H1 (cell line): ENCODE measurements at regions not wholly inside any gene's neighbourhood (a gene's known extent, or its start where the extent isn't known, plus 50 kb on each side); places are given as distances from the start of the nearest gene placed in this dataset.

Experiments used
- CTCF ChIA-PET: fragments of 300-600 bp; sonication (Branson Sonifier 250); formaldehyde crosslinking; loops from one replicate; lab custom pipeline; 2021; ENCODE audit not compliant: partially characterized antibody; lab: Charles Lee
- POLR2A ChIA-PET: fragments of 300-600 bp; sonication (Branson Sonifier 250); formaldehyde crosslinking; loops from one replicate; lab custom pipeline; 2021; ENCODE audit warnings: inconsistent platforms; ENCODE audit not compliant: partially characterized antibody; lab: Charles Lee
- DNase-seq, 2 experiments: peaks; one replicate each; pipeline versions ENCODE4 v3.0.0 to v3.0.0-alpha.2; 2010 to 2022; ENCODE audit warnings: low spot score in 2 of 2, low read depth in 1 of 2, mixed read lengths in 1 of 2
- FAIRE-seq: peaks from 2 replicates; lab custom pipeline; 2011; peaks lifted over from hg19 to GRCh38; lab: Jason Lieb, UNC
- H2AFZ ChIP-seq: 2 replicates; pipeline ENCODE4 v1.8.1; 2012; ENCODE audit warnings: low read length, inconsistent platforms
- H2AK5ac ChIP-seq: 2 replicates; pipeline ENCODE4 v1.6.1; 2013; ENCODE audit warnings: low read depth, low read length
- H2BK120ac ChIP-seq: replicated peaks from 2 replicates; pipeline ENCODE3; 2013; ENCODE audit warnings: low read depth, low read length, inconsistent platforms
- H2BK12ac ChIP-seq: 2 replicates; pipeline ENCODE4 v1.6.1; 2013; ENCODE audit warnings: low read depth, low read length
- H2BK15ac ChIP-seq: 2 replicates; pipeline ENCODE4 v1.6.1; 2013; ENCODE audit warnings: low read length
- H2BK20ac ChIP-seq: 2 replicates; pipeline ENCODE4 v1.6.1; 2013; ENCODE audit warnings: low read length
- H2BK5ac ChIP-seq: 2 replicates; pipeline ENCODE4 v1.6.1; 2013; ENCODE audit warnings: low read depth, low read length
- H3K14ac ChIP-seq: 2 replicates; pipeline ENCODE4 v1.6.1; 2013; ENCODE audit warnings: inconsistent platforms; ENCODE audit not compliant: insufficient read length
- H3K18ac ChIP-seq: 2 replicates; pipeline ENCODE4 v1.6.1; 2013; ENCODE audit warnings: low read length; ENCODE audit errors: extremely low read depth
- H3K23ac ChIP-seq: 2 replicates; pipeline ENCODE4 v1.6.1; 2013; ENCODE audit warnings: inconsistent platforms; ENCODE audit not compliant: insufficient read length
- H3K23me2 ChIP-seq: 2 replicates; pipeline ENCODE4 v1.6.1; 2013; ENCODE audit warnings: low read depth, low read length
- H3K27ac ChIP-seq: 2 replicates; pipeline ENCODE4 v1.6.1; 2011; ENCODE audit warnings: low read depth, low read length, inconsistent platforms
- H3K27me3 ChIP-seq, 4 experiments: replicated peaks in 1 of 4; 1 replicate in 1 of 4; 2 replicates in 3 of 4; pipeline versions ENCODE4 v1.6.1 to v1.8.1; 2011 to 2013; ENCODE audit warnings: low read length in 3 of 4, mild to moderate bottlenecking in 3 of 4, inconsistent platforms in 2 of 4, mixed read lengths in 2 of 4, moderate library complexity in 1 of 4; ENCODE audit not compliant: control insufficient read depth in 3 of 4, insufficient read depth in 3 of 4; ENCODE audit errors: extremely low read depth in 1 of 4
- H3K36me3 ChIP-seq, 4 experiments: 2 replicates each; pipeline versions ENCODE4 v1.6.1 to v1.8.1; 2011 to 2013; ENCODE audit warnings: mild to moderate bottlenecking in 4 of 4, low read length in 3 of 4, moderate library complexity in 2 of 4, control low read depth in 1 of 4, inconsistent platforms in 1 of 4; ENCODE audit not compliant: insufficient read depth in 4 of 4, control insufficient read depth in 2 of 4
- H3K4ac ChIP-seq: replicated peaks from 2 replicates; pipeline ENCODE3; 2013; ENCODE audit warnings: low read length, low read depth, mixed read lengths, inconsistent platforms; ENCODE audit not compliant: insufficient read length
- H3K4me1 ChIP-seq, 4 experiments: replicated peaks in 1 of 4; 1 replicate in 1 of 4; 2 replicates in 3 of 4; pipeline versions ENCODE4 v1.6.1 to v1.8.1; 2011 to 2013; ENCODE audit warnings: low read length in 3 of 4, inconsistent platforms in 2 of 4, mixed read lengths in 1 of 4; ENCODE audit not compliant: insufficient read depth in 4 of 4, control insufficient read depth in 3 of 4
- H3K4me2 ChIP-seq, 2 experiments: 2 replicates each; pipeline versions ENCODE4 v1.6.1 to v1.8.1; 2011 to 2013; ENCODE audit warnings: low read depth in 2 of 2, low read length in 2 of 2, control low read depth in 1 of 2, inconsistent platforms in 1 of 2, mild to moderate bottlenecking in 1 of 2; ENCODE audit not compliant: insufficient read depth in 1 of 2
- H3K4me3 ChIP-seq, 4 experiments: fragments of 200-600, 300-600 bp in 1 of 4; sonication (generic), shearing (Covaris generic), sonication (Bioruptor Twin) in 1 of 4; 2 replicates each; pipeline versions ENCODE4 v1.5.1 to v1.8.1; 2011 to 2016; ENCODE audit warnings: low read length in 4 of 4, low read depth in 3 of 4, control low read depth in 2 of 4, inconsistent platforms in 2 of 4, mild to moderate bottlenecking in 2 of 4, mixed read lengths in 1 of 4, moderate library complexity in 1 of 4; ENCODE audit not compliant: insufficient read depth in 2 of 4; ENCODE audit errors: extremely low read depth in 1 of 4
- H3K56ac ChIP-seq: replicated peaks from 2 replicates; pipeline ENCODE3; 2013; ENCODE audit warnings: low read depth, mild to moderate bottlenecking, mixed read lengths, low read length, inconsistent platforms; ENCODE audit not compliant: insufficient read length
- H3K79me1 ChIP-seq: 2 replicates; pipeline ENCODE4 v1.6.1; 2013; ENCODE audit warnings: low read depth, low read length, control low read depth
- H3K79me2 ChIP-seq, 2 experiments: 2 replicates each; pipeline versions ENCODE4 v1.6.1 to v1.8.1; 2012 to 2013; ENCODE audit warnings: low read length in 2 of 2, mild to moderate bottlenecking in 2 of 2, inconsistent platforms in 1 of 2; ENCODE audit not compliant: insufficient read depth in 2 of 2, control insufficient read depth in 1 of 2
- H3K9ac ChIP-seq, 4 experiments: replicated peaks in 1 of 4; 1 replicate in 1 of 4; 2 replicates in 3 of 4; pipeline versions ENCODE4 v1.6.1 to v1.8.1; 2011 to 2013; ENCODE audit warnings: low read depth in 3 of 4, low read length in 3 of 4, control low read depth in 2 of 4, mild to moderate bottlenecking in 2 of 4, moderate library complexity in 2 of 4, inconsistent platforms in 1 of 4; ENCODE audit errors: extremely low read depth in 1 of 4
- H3K9me3 ChIP-seq, 2 experiments: 2 replicates each; pipeline versions ENCODE4 v1.6.1 to v1.8.1; 2012 to 2013; ENCODE audit warnings: mild to moderate bottlenecking in 2 of 2, moderate library complexity in 2 of 2, control low read depth in 1 of 2, inconsistent platforms in 1 of 2, low read depth in 1 of 2, low read length in 1 of 2, mixed read lengths in 1 of 2; ENCODE audit not compliant: insufficient read depth in 2 of 2
- H4K20me1 ChIP-seq, 2 experiments: replicated peaks in 1 of 2; 2 replicates each; pipeline versions ENCODE3 to v1.8.1; 2011 to 2013; ENCODE audit warnings: inconsistent platforms in 2 of 2, low read length in 2 of 2, mild to moderate bottlenecking in 1 of 2; ENCODE audit not compliant: insufficient read depth in 2 of 2, control insufficient read depth in 1 of 2
- H4K5ac ChIP-seq: 2 replicates; pipeline ENCODE4 v1.6.1; 2013; ENCODE audit warnings: low read length, low read depth, mixed read lengths, inconsistent platforms; ENCODE audit not compliant: insufficient read length
- H4K8ac ChIP-seq: 2 replicates; pipeline ENCODE4 v1.8.0; 2013; ENCODE audit warnings: mild to moderate bottlenecking, moderate library complexity, low read length, inconsistent platforms; ENCODE audit not compliant: insufficient read depth; ENCODE audit errors: extremely low read depth
- H4K91ac ChIP-seq: replicated peaks from 2 replicates; pipeline ENCODE3; 2013; ENCODE audit warnings: low read length, mixed read lengths, inconsistent platforms; ENCODE audit not compliant: insufficient read length
- BRCA1 ChIP-seq: IDR thresholded peaks from 2 replicates; pipeline ENCODE4 v1.6.1; 2012; ENCODE audit warnings: low read depth, low read length, improper control_type of control experiment
- CHD1 ChIP-seq: IDR thresholded peaks from 2 replicates; pipeline ENCODE4 v1.6.1; 2012; ENCODE audit warnings: low read depth, low read length, improper control_type of control experiment
- FOSL1 ChIP-seq: IDR thresholded peaks from 2 replicates; pipeline ENCODE4 v1.6.1; 2011; ENCODE audit warnings: mild to moderate bottlenecking, low read depth, low read length, moderate library complexity; ENCODE audit not compliant: insufficient read depth
- KDM4A ChIP-seq: IDR thresholded peaks from one replicate; pipeline ENCODE4 v1.7.1; 2012; ENCODE audit warnings: low read depth, mild to moderate bottlenecking, moderate library complexity, low read length, inconsistent platforms; ENCODE audit not compliant: severe bottlenecking
- POLR2AphosphoS5 ChIP-seq: IDR thresholded peaks from 2 replicates; pipeline ENCODE4 v1.6.1; 2011; ENCODE audit warnings: low read depth, low read length
- RFX5 ChIP-seq: IDR thresholded peaks from 2 replicates; pipeline ENCODE4 v1.6.1; 2011; ENCODE audit warnings: low read depth, low read length, improper control_type of control experiment, borderline replicate concordance
- SAP30 ChIP-seq: fragments of 300-600 bp; sonication (generic); IDR thresholded peaks from 2 replicates; pipeline ENCODE4 v1.7.1; 2012; ENCODE audit warnings: low read length, moderate library complexity, mild to moderate bottlenecking, inconsistent platforms; ENCODE audit not compliant: insufficient read depth, insufficient replicate concordance
- SIRT6 ChIP-seq: IDR thresholded peaks from one replicate; pipeline ENCODE4 v1.7.1; 2012; ENCODE audit warnings: low read length, inconsistent platforms
- SP4 ChIP-seq: IDR thresholded peaks from 2 replicates; pipeline ENCODE4 v1.6.1; 2012; ENCODE audit warnings: low read length, inconsistent platforms
- SUZ12 ChIP-seq: fragments of 200-600 bp; sonication (generic); IDR thresholded peaks from 2 replicates; pipeline ENCODE4 v1.6.1; 2012; ENCODE audit warnings: mild to moderate bottlenecking, inconsistent platforms, low read length, moderate library complexity, mixed read lengths
- TAF7 ChIP-seq: optimal IDR thresholded peaks from 2 replicates; pipeline ENCODE3; 2011; ENCODE audit warnings: low read depth, mild to moderate bottlenecking, inconsistent platforms, low read length, moderate library complexity, borderline replicate concordance
- ZNF274 ChIP-seq: IDR thresholded peaks from 2 replicates; pipeline ENCODE4 v1.7.0; 2012; ENCODE audit warnings: low read length, borderline replicate concordance; ENCODE audit errors: extremely low read depth
- TF ChIP-seq, protein P1 (sequence below): IDR thresholded peaks from 2 replicates; pipeline ENCODE4 v1.6.1; 2012; ENCODE audit warnings: inconsistent platforms

DNA sequence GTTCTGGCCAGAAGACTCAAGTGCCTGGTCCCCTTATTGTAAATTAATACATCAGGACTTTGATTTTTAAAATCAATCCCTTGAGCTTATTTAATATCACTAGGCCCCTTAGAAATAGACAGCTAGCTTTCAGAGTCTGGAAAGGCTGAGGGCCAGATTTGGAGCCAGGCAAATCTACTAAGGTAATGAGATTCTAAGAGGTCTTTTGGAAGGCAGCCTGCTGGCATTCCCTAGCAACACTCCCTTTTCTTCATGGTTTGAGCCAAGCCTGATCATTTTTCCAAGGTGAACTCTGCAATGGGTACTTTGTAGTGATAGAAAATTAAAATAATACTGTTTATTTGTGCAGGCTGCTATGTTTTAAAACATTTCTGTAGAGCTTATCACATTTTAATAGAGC, 378.5 kb downstream of the FAT4 start:
- Histone ChIP-seq H3K23me2 (no peaks in the 10 kb centered on the region; the same call in 1 of the 2 replicates), H3K27me3 (no peaks in the 10 kb centered on the region), H3K4ac (no peak overlapping the region), H4K20me1 (no peaks in the 10 kb centered on the region), H3K4me1 (peaks cover 0 to 3% (median 1%) of the 10 kb centered on the region in 4 experiments; a peak in 1 of 7 replicates), H2BK12ac (no peak overlapping the region), H2BK120ac (no peak overlapping the region), H3K9ac (no peak overlapping the region), H2BK20ac (no peak overlapping the region), H2AK5ac (no peak overlapping the region), H3K79me1 (no peaks in the 10 kb centered on the region), H3K23ac (no peak overlapping the region), H3K4me2 (no peak overlapping the region), H3K79me2 (no peaks in the 10 kb centered on the region), H4K5ac (no peak overlapping the region), H3K27ac (no peak overlapping the region), H4K91ac (no peak overlapping the region), H3K56ac (no peak overlapping the region), H2BK15ac (no peak overlapping the region), H3K36me3 (no peaks in the 10 kb centered on the region), H3K18ac (no peak overlapping the region), H3K9me3 (peaks cover 3 to 6% of the 10 kb centered on the region in 2 experiments; a peak in 2 of 4 replicates), H2AFZ (no peak overlapping the region), H4K8ac (no peak overlapping the region), H3K14ac (no peak overlapping the region), H3K4me3 (no peak overlapping the region), H2BK5ac (no peak overlapping the region)
- TF ChIP-seq BRCA1, result no peak
- TF ChIP-seq SIRT6, result no peak
- no peak for TF ChIP-seq FOSL1
- TF ChIP-seq TAF7, result no peak
- no peak for TF ChIP-seq SUZ12
- TF ChIP-seq, protein P1, sequence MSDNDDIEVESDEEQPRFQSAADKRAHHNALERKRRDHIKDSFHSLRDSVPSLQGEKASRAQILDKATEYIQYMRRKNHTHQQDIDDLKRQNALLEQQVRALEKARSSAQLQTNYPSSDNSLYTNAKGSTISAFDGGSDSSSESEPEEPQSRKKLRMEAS, result no peak
- TF ChIP-seq CHD1, result no peak
- no peak for TF ChIP-seq SAP30
- no peak for TF ChIP-seq ZNF274
- TF ChIP-seq POLR2AphosphoS5, result no peak
- TF ChIP-seq RFX5, result no peak
- no peak for TF ChIP-seq KDM4A
- no peak for TF ChIP-seq SP4
- ChIA-PET POLR2A (no interaction called here), CTCF (interaction anchor here (1.2 kb wide), 1 partner anchor 17 kb away, joined by 3 read pairs; no protein-coding TSS in a partner anchor)
- DNase-seq (no peak), FAIRE-seq (no peak)
